ENCODE measurements at regions not wholly inside any gene's neighbourhood (a gene's known extent, or its start where the extent isn't known, plus 50 kb on each side); places are given as distances from the start of the nearest gene placed in this dataset.

DNA sequence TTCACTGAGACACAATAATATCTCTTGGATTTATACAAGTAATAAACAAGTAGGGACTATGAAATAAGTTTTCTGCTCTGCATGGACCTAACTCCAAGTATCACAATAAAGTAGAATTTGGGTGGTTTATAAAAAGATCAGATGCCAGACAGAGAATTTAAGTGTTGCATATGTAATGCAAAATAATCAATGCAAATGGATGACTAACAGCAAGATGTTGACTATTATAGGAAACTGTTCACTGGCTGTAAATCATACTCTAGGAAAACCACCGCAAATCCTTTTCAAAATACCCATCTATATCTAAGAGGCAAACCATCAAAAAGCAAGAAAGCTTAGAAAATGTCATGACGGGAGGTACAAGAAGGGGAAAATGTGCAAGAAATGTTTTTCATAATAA is 539.8 kb upstream of the FAM174A start:
- H3K4me3 ChIP-seq (ENCODE audit: low read depth, low read length), result no peak overlapping the region
- H3K36me3 ChIP-seq, result no peaks in the 10 kb centered on the region
- no peaks in the 10 kb centered on the region for H3K9me3 ChIP-seq
- TF ChIP-seq, protein P1, sequence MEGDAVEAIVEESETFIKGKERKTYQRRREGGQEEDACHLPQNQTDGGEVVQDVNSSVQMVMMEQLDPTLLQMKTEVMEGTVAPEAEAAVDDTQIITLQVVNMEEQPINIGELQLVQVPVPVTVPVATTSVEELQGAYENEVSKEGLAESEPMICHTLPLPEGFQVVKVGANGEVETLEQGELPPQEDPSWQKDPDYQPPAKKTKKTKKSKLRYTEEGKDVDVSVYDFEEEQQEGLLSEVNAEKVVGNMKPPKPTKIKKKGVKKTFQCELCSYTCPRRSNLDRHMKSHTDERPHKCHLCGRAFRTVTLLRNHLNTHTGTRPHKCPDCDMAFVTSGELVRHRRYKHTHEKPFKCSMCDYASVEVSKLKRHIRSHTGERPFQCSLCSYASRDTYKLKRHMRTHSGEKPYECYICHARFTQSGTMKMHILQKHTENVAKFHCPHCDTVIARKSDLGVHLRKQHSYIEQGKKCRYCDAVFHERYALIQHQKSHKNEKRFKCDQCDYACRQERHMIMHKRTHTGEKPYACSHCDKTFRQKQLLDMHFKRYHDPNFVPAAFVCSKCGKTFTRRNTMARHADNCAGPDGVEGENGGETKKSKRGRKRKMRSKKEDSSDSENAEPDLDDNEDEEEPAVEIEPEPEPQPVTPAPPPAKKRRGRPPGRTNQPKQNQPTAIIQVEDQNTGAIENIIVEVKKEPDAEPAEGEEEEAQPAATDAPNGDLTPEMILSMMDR (IDR thresholded peaks at IDR 0.05; ENCODE audit: low read depth, low read length), result no peak
- H3K4me1 ChIP-seq, result no peaks in the 10 kb centered on the region
- DNase-seq, result no peak
- H3K27me3 ChIP-seq, result no peaks in the 10 kb centered on the region

DNA sequence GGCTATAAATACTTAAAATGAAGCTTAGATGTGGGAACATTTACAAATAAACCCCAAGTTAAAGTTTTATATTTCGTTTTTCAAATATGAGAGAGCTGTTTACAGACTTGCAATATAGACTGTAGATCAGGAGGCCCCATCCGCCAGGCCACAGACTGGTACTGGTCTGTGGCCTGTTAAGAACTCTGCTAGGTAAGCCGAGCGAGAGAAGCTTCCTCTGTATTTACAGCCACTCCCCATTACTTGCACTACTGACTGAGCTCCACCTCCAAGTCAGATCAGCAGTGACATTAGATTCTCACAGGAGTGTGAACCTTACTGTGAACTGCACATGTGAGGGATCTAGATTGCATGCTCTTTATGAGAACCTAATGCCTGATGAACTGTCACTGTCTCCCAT is 561.4 kb upstream of the FAM174A start:
- DNase-seq, result no peak
- TF ChIP-seq, protein P1 (IDR thresholded peaks at IDR 0.05; ENCODE audit: low read depth, low read length), result no peak
- no peaks in the 10 kb centered on the region for H3K9me3 ChIP-seq
- no peaks in the 10 kb centered on the region for H3K27me3 ChIP-seq
- no peak overlapping the region for H3K4me3 ChIP-seq (ENCODE audit: low read depth, low read length)
- no peaks in the 10 kb centered on the region for H3K36me3 ChIP-seq
- no peaks in the 10 kb centered on the region for H3K4me1 ChIP-seq

DNA sequence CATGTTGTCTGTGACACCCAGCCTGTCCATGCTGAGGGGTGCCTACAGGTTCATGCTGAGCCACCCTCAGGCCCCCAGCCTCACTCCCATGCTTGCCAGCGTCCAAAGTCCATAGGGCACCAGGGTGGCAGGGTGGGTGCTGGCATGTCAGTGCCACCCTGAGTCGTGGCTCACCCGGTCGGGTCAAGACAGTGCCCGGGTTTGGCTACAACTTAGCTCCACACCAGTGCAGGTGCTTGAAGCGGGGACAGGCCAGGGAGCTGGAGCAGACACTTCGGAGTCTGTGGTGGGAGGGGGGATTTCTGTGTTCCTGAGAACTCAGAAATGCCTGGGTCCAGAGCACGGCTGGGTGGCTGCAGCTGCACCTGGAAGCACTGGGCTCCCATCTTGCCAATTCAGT is 579.2 kb upstream of the FAM174A start:
- TF ChIP-seq, protein P1 (IDR thresholded peaks at IDR 0.05; ENCODE audit: low read depth, low read length), result no peak
- Histone ChIP-seq H3K9me3 (no peaks in the 10 kb centered on the region), H3K4me1 (no peaks in the 10 kb centered on the region), H3K36me3 (no peaks in the 10 kb centered on the region), H3K4me3 (ENCODE audit: low read depth, low read length) (no peak overlapping the region), H3K27me3 (no peaks in the 10 kb centered on the region)
- no peak for DNase-seq

DNA sequence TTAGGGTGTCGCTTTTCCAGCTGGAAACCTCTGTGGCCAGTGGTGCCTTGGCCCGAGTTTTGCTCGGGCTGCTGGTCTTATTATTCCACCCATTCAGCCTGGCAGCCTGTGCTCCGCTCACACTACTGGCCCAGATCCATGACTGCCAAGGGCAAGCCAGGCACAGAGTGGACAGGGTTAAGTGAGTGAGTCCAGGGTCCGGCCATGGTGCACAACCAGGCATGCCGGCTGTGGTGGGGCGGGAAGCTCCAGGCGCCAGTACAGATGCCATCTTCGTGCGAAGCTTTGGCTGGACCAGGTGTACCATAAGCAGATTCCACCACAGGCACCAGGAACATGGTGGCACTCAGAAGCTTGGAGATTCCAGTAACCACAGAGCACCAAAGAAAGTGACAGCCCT is 580.2 kb upstream of the FAM174A start:
- TF ChIP-seq, protein P1 (IDR thresholded peaks at IDR 0.05; ENCODE audit: low read depth, low read length), result no peak
- Histone ChIP-seq H3K4me1 (no peaks in the 10 kb centered on the region), H3K27me3 (no peaks in the 10 kb centered on the region), H3K9me3 (no peaks in the 10 kb centered on the region), H3K36me3 (no peaks in the 10 kb centered on the region), H3K4me3 (ENCODE audit: low read depth, low read length) (no peak overlapping the region)
- DNase-seq, result no peak

DNA sequence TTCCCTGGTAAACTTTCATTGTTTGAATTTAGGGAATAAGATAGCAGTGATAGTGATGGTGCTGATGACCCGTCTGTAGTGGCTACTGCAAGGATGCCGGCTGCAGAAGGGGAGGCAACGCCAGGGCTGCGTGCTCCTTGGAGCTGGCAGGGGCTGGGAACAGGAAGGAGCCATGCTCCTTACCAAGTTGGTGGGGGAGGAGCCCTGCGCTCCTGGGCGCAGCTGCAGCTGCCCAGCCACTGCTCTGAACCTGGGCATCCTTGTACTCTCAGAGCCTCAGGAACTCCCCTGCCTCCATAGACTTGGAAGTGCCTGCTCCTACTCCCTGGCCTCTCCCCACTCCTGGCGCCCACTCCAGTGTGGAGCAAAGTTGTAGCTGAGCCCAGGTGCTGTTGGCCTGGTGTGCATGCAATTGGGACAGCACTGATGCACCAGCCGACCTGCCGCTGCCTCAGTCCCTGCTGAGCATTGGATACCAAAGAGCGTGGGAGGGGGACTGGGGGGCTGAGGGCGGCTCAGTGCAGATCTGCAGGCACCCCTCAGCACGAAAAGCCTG is 585.1 kb upstream of the FAM174A start:
- DNase-seq, result no peak
- TF ChIP-seq, protein P1 (IDR thresholded peaks at IDR 0.05; ENCODE audit: low read depth, low read length), result no peak
- no peaks in the 10 kb centered on the region for H3K9me3 ChIP-seq
- H3K4me1 ChIP-seq, result no peaks in the 10 kb centered on the region
- H3K27me3 ChIP-seq, result no peaks in the 10 kb centered on the region
- H3K36me3 ChIP-seq, result no peaks in the 10 kb centered on the region
- H3K4me3 ChIP-seq (ENCODE audit: low read depth, low read length), result no peak overlapping the region

DNA sequence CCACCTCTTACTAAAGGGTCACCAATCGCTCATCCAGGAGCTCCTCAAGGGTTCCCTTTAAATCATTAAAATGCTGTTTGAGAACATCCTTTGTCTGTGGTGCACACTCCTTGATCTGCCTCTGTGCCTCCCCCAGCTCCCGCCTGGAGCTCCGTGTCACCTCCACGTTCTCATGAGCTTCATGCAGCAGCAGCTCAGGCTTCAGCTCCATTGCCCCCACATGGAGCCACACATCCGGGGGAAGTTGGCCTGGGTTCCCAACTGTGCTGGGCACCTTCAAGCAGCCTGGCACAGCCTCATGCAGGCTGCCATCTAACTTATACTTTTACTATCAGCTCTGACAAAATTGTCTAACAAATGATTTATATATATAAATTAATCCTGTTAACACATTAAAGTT is 585.8 kb upstream of the FAM174A start:
- DNase-seq, result no peak
- no peak overlapping the region for H3K4me3 ChIP-seq (ENCODE audit: low read depth, low read length)
- H3K27me3 ChIP-seq, result no peaks in the 10 kb centered on the region
- no peaks in the 10 kb centered on the region for H3K36me3 ChIP-seq
- no peaks in the 10 kb centered on the region for H3K4me1 ChIP-seq
- no peaks in the 10 kb centered on the region for H3K9me3 ChIP-seq
- TF ChIP-seq, protein P1 (IDR thresholded peaks at IDR 0.05; ENCODE audit: low read depth, low read length), result no peak
